Coronary artery (tissue), 2 donors: ENCODE measurements at regions not wholly inside any gene's neighbourhood (a gene's known extent, or its start where the extent isn't known, plus 50 kb on each side); places are given as distances from the start of the nearest gene placed in this dataset.
"Not testable (repeated sequence)": the region's sequence is repeated elsewhere in the genome, so short reads cannot be mapped to it uniquely, and the experiment has no call there.

Experiments
- DNase-seq: peaks from one replicate; pipeline ENCODE4 v3.0.0-alpha.2; 2017; ENCODE audit warnings: low spot score
- H3K27ac ChIP-seq, 2 donors: fragments of 200-600 bp; sonication (generic); one replicate each; pipeline ENCODE4 v1.5.1; 2016 to 2019
- H3K4me3 ChIP-seq: fragments of 200-600 bp; sonication (generic); 2 replicates; pipeline ENCODE4 v1.5.1; 2016; ENCODE audit warnings: mild to moderate bottlenecking, moderate library complexity
- TF ChIP-seq, protein P1 (sequence below): fragments of 200-600 bp; sonication (generic); IDR thresholded peaks from one replicate; pipeline ENCODE4 v1.5.1; 2019; ENCODE audit warnings: antibody characterized with exemption

DNA sequence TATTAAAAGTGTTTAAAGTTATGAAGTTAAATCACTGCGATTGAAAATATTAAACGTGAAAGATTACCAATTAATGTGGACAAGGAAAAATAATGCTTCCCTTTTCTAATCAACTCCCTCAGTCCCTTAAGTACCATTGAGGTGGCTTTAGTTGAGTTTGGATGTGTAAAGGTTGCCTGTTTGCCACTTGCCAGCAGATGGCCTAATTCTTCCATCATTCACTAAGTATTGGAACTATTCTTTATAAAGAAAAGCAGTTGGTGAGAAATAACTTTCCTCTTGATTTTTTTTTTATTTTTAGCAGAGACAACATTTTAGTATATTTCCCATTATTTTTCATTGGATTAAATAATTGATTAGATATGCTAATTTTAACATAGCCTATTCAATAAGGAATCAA, 295.9 kb upstream of the TACR3 start:
- no peak for DNase-seq
- no peak overlapping the region for H3K27ac ChIP-seq
- TF ChIP-seq, protein P1, sequence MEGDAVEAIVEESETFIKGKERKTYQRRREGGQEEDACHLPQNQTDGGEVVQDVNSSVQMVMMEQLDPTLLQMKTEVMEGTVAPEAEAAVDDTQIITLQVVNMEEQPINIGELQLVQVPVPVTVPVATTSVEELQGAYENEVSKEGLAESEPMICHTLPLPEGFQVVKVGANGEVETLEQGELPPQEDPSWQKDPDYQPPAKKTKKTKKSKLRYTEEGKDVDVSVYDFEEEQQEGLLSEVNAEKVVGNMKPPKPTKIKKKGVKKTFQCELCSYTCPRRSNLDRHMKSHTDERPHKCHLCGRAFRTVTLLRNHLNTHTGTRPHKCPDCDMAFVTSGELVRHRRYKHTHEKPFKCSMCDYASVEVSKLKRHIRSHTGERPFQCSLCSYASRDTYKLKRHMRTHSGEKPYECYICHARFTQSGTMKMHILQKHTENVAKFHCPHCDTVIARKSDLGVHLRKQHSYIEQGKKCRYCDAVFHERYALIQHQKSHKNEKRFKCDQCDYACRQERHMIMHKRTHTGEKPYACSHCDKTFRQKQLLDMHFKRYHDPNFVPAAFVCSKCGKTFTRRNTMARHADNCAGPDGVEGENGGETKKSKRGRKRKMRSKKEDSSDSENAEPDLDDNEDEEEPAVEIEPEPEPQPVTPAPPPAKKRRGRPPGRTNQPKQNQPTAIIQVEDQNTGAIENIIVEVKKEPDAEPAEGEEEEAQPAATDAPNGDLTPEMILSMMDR = no peak
- H3K4me3 ChIP-seq = no peak overlapping the region

DNA sequence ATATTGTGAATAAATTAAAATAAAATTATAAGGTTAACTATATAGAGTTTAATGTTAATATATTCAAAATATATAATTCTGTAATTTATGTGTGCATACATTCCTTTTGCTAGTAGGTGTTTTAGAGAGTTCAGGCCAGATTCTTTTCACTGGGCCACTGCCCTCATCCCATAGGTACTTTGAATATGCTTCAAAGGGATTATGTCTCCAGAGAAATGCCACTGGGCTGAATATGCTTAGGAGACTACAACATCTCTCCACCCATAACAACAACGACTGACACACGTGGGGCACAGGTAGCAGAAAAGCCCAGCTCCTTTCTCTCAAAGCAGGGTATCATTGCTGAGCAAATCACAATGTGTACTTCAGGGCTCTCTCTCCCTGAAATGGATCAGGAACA, 290.9 kb upstream of the TACR3 start:
- TF ChIP-seq, protein P1 = no peak
- no peak overlapping the region for H3K4me3 ChIP-seq
- H3K27ac ChIP-seq = no peak overlapping the region
- no peak for DNase-seq

- not testable (repeated sequence) for H3K27ac ChIP-seq, H3K4me3 ChIP-seq, DNase-seq
These were observed 282.5 kb upstream of the TACR3 start for GRCh38 chr4:104002318-104002717.

- TF ChIP-seq, protein P1 = no peak
- no peak for DNase-seq
- no peak overlapping the region for H3K27ac ChIP-seq
- H3K4me3 ChIP-seq = no peak overlapping the region
These were observed 279.0 kb upstream of the TACR3 start for GRCh38 chr4:103998756-103999155.

DNA sequence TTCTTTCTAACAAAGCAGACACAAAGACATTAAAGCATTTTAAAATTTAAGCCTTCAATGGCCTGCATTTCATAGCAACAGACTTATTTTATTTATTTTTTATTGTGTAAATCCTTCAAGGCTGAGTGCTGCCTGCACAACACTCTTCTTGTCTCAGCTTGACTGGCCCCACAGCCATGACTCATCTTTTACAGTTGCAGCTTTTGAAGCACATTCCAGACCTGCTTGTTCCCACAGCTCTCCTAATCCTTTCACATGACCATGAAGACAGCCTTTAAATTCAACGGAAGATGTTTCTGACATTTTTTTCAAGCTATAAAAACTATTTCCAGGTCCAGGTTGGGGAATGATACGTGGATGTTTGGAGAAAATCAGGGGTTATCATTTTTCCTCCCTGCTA, 276.9 kb upstream of the TACR3 start:
- Histone ChIP-seq H3K27ac (no peak overlapping the region), H3K4me3 (no peak overlapping the region)
- DNase-seq = no peak
- TF ChIP-seq, protein P1 = no peak

DNA sequence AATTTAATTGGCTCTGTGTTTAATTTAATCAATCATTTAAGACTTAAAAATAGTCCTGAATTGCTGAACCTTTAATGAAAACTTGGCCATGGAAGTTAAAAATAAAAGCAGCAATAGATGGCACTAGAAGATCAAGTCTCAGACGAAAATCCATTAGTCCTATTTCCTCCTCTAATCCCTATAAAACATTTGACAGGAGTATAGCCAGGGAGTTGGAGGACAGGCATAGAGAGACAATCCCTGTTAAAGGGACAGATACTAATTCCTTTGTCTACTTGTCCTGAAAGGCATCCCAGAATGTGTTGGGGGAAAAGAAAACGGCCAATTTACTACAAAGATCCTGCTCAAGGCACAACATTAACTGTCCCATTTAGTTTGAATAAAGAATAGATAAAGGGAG, 276.3 kb upstream of the TACR3 start:
- H3K4me3 ChIP-seq = no peak overlapping the region

DNA sequence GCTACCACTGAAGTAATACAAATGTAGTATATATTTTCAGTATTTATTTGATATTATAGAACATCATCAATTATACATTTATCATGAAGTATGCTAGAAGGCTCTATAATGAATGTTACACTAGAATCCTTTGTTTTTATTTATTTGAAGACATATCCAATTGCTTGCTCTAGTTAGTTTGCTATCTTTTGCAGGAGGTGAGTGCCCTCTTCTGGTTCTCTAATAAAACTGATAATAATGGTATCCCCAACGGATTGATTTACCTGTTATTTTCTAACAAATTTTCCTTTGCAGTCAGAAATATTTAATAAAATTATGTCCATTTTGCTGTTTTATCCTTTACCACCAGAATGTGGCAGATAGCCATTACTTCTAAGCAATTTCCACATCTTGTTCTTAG, 274.3 kb upstream of the TACR3 start:
- no peak overlapping the region for H3K27ac ChIP-seq
- no peak for DNase-seq
- no peak overlapping the region for H3K4me3 ChIP-seq
- TF ChIP-seq, protein P1 = no peak

More for the DNA sequence above, 276.3 kb upstream of the TACR3 start:
- H3K27ac ChIP-seq = no peak overlapping the region
- TF ChIP-seq, protein P1 = no peak
- DNase-seq = no peak

DNA sequence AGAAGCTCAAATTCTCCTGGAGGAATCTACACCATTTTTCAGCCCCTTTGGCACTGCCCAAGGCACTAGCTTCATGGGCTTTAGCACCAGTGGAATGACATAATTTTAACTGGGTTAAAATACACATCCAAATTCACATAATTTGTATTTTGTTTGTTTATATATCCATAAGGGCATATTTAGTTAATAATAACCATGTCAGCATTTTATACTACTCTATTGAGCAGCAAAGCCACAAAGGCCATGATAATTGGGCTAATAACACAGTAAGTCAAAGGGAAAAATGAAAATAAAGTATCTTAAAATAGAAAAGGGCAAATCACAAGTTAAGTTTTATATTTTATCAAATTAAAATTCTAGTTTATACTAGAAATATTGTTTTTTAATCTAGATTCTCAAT, 262.7 kb upstream of the TACR3 start:
- DNase-seq = no peak
- TF ChIP-seq, protein P1 = no peak
- Histone ChIP-seq H3K4me3 (no peak overlapping the region), H3K27ac (no peak overlapping the region)
